HT-29 (cell line): ENCODE measurements at regions not wholly inside any gene's neighbourhood (a gene's known extent, or its start where the extent isn't known, plus 50 kb on each side); places are given as distances from the start of the nearest gene placed in this dataset. TPM values are rescaled to one million over a fixed set of nuclear protein-coding genes. Genes with fewer than 3 reads are reported as not detected.
A peak's percentile ranks its signal among the peaks of the same experiment; 100 is the strongest.
"Not testable (repeated sequence)": the region's sequence is repeated elsewhere in the genome, so short reads cannot be mapped to it uniquely, and the experiment has no call there.

Experiments used
- DNase-seq: peaks from one replicate; pipeline ENCODE4 v3.0.0-alpha.2; 2015; ENCODE audit warnings: low spot score
- small RNA-seq: library from RNA; depleted of rRNA; stranded (forward); fragments of <200 nt; gene quantifications from one replicate; pipeline ENCODE3, GENCODE V24; 2014

DNA sequence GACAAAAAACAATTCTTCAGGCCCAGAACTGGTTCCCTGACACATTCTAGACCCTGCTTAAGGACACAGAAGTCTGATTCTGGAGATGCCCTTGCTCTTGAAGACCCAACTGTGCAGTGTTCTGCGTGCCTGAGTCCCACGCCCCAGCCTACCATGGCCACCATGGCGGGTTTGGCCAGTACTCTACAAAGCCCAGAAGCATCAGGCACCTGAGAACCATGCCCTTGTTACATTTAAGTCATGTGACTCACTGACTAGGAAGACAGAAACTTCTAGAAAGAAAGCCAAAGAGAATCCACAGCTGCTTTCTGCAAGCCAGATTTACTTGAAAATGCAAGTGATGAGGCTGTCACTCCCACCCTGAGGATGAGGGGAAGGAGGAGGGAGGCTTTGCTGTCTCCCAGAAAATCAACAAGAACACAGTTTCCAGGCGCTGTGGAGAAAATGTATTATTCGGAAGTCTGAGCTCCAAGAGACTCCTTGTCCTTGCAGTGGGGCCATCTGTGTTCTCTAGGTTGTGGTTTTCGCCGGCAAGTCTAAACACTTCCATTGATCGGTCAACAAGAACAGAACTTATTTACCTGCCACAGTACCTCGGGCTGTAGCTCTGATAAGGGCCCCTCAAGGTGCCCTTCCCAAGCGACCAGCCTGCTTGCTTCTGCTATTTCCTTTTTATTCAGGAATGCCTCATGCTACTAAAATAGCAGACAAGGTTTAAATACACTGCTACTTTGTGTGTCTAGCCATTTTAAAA, 81.3 kb upstream of the DMRT1 start:
- DNase-seq, result no peak

DNA sequence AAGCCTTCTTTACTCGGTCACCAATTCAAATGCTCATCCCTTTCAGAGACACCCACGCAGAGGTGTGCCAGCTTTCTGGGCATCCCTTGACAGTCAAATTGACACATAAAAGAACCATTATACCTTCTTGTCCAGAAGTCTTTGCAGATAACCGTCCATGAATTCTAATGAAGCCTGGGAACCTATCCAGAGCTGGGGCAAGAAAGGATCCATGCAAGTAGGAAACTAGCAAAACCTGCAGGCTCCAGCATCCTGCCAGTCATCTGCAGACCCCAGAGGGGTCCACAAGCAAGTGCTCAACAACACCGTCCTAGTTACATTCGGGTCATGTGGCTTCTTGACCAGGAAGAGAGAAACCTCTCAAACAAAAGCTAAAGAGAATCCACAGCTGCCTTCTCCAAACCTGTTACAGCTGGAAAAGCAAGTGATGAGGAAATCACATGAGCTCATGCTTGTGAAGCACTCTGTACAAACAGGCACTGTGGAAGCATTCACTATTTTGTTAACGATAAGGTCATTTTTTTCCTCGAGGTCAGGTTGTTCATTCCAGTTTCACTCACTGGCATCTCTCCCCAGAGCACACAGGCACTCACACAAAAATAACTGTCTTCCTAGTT, 80.2 kb upstream of the DMRT1 start:
- DNase-seq, result no peak

DNA sequence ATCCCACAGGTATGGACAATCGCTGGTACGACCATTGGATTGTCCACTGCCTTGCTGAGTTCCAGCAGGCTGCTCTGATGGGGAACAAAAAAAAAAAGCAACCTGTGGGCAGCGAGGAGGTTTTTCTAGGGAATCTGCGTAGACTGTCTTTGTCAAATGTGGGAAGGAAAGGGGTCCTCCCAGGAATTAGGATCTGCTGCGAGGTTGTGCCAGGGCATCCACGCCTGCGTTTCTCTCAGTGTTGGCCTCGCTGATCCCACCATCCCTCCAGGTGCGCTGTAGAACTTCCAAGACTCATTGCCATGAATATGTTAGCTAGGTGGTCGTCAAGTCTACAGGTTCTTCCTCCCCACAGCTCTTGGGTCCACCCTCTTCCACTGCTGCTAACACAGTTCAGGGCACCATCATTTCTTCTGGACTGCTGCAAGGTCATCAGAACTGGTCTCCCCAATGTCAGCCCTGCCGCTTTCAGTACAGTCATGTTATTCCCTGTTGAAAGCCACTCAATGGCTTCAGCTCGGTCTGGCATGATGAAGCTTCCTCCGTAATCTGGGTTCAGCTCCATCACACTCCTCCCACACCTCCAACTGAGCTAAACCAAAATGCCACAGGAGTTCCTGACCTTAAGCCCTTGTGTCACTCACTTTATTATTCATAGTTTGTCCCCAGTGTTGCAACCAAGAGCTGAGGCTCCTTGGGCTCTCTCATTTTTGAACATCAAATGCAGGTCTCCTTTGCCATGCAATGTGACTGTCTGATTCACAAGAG, 79.5 kb upstream of the DMRT1 start:
- no peak for DNase-seq

DNA sequence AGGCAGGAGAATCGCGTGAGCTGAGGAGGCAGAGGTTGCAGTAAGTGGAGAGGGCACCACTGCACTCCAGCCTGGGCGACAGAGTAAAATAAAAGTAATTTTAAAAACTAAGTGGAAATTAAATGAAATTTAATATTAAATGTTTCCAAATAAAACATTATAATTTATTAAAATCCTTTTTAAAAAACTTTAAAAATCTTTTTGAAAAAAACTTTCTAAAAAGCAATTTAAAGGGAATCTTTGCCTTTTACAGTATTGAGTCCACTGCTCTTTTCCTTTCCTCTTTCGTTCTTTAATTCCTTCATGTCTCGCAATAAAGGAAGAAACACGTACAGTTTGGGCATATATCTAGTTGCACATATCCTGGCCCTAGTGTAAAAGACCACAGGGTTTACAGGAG, 77.8 kb upstream of the DMRT1 start:
- no peak for DNase-seq

DNA sequence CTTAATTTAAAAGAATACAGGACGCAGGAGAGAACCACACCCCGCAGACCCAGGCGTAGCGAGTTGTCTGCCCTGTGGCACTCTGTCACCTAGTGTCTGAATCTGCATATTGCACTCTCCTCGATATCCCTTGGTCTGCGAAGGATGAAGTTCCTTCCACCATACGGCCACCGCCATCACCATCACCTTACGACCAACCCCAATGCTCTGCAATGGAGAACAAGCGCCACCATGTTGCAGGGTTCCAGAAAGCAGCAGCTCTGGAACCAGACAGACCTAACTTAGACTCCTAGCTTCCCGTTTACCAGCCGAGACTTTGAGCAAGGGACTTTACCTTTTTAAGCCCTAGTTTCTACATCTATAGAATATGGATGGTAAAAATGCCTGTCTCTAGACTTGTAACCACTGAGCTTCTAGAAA, 77.4 kb upstream of the DMRT1 start:
- DNase-seq, result peak; percentile 87

DNA sequence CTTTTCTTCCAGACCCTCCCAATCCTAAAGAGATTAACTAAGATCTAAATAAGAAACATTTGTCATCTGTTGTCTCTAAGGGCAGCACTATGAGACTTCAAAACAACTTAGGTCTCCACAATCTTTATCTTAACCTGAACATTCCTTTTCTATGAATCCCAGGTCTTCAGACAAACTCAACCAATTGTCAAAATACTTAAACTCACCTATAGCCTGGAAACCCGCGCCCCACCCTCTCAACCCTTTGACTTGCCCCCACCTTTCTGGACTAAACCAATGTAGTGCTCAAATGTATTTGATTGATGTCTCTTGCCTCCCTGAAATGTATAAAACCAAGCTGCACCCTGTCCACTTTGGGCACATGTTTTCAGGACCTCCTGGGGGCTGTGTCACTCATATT, 76.5 kb upstream of the DMRT1 start:
- no peak for DNase-seq

DNA sequence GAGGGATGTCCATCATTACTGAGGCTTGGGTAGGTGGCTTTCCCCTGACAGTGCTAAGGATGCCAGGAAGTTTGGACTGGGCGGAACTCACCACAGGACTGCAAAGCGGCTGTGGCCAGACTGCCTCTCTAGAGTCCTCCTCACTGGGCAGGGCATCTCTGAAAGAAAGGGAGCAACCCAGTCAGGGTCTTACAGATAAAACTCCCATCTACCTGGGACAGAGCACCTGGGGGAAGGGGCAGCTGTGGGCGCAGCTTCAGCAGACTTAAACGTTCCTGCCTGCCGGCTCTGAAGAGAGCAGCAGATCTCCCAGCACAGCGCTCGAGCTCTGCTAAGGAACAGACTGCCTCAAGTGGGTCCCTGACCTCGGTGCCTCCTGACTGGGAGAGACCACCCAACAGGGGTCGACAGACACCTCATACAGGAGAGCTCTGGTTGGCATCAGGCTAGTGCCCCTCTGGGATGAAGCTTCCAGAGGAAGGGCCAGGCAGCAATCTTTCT, 74.4 kb upstream of the DMRT1 start:
- DNase-seq, result not testable (repeated sequence)

DNA sequence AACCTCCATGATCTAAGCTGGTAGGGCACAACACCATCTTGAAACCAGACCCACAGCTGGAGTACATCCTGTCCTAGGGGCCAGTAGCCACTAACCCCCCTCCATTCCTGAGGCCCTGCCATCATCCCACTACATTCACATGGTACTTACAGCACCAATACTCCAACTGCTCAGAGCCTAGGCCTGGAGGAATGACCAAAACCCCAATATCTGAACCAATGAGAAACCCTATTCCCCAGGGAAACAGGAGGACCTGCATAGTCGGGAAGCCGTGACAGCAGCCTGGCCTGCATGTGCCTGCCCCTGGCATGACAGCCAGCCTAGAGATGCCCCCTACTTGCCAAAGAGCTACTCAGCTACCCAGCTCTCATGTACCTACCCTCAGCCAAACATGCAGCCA, 65.4 kb upstream of the DMRT1 start:
- DNase-seq, result no peak

DNA sequence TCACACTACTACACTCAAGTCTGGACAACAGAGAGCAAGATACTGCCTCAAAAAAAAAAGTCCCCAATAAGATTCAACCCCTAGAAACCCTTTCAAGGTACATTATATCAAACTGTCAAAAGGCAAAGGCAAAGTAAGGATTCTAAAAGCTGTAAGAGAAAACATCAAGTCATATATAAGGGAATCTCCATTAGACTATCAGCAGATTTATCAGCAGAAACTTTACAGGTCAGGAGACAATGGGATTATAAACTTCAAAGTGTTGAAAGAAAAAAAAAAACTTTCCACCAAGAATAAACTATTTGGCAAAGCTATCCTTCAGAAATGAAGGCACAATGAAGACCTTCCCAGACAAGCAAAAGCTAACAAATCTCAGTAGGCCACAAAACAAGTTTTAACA, 63.5 kb upstream of the DMRT1 start:
- no peak for DNase-seq

DNA sequence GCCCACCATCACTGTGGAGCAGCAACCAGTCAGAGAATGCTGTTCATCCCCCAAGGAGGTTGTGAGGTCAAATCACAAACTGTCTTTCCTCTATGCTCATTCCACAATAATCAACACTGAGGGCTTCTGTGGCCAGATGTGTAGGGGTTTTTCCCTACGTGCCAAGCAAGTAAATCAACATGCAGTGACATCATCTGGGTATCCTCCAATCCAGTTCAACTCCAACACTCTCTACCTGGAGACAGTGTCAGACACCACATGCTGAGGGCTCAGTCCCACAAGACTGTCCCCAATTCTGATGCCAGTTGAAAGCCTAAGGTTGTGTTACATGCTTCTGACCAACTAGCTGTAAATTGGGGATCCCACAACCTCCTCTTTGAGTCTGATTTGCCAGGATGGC, 57.3 kb upstream of the DMRT1 start:
- no peak for DNase-seq

DNA sequence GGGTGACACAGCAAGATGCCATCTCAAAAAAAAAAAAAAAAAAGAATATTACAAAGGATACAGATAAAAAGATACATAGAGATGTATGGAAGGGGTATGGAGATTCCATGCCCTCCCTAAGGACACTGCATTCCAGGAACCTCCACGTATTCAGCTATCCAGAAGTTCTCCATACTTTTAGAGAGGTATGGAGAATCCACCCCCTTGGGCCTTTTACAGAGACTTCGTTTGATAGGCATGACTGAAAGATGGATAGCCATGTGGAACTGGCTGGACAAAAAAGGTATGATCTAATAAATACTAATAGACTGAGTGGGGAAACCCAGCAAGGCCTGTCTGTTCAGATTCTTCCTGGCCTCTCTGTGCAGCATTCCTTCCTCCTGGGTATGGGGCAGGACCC, 56.6 kb upstream of the DMRT1 start:
- no peak for DNase-seq

DNA sequence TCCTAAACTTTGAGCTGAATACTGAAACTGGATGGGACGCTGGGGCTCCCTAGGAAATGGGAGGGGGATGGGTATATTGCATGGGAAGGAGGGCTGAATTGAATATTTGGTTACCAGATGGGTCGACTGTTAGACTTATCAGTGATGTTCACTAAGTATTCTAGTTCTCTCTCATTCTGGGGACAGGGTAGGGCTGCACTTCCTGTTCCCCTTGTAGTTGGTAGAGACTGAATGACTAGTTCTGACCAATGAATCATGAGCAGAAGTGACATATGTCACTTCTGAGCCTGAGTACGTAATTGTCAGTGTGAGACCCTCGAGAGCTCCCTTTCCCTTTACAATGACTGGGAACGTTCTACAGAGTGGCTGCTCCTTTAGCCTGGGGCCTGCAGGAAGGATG, 55.5 kb upstream of the DMRT1 start:
- no peak for DNase-seq

DNA sequence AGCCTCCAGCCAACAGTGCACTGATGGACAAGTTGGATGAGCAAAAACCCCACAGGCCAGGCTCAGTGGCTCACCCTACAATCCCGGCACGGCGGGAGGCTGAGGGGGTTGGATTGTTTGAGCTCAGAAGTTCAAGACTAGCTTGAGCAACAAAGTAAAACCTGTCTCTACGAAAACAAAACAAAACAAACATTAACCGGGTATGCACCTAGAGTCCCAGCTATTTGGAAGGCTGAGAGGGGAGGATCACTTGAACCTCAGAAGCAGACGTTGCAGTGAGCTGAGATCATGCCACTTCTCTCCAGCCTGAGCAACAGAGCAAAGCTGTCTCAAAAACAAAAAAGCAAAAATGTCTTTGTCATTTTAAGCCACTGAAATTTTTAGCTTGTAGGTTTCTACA, 55.1 kb upstream of the DMRT1 start:
- no peak for DNase-seq

DNA sequence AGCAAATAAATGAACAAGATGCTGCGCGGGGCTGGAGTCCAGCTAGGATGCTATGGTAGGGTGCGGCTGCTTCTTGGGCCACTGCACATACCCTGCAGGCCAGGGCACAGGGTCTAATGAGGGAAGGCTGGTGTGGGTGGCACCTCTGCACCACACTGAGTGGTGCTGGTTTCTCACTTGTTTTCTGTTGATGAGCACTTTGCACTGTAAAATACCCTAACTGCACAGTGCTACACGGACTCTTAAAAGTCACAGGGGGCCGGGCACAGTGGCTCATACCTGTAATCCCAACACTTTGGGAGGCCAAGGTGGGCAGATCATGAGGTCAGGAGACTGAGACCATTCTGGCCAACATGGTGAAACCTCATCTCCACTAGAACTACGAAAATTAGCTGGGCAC, 52.7 kb upstream of the DMRT1 start:
- no peak for DNase-seq

Small RNAs in the stretch of these regions (small RNA-seq; reads per million reads assigned to genes)
- gene AL392089.1 (not detected), gene RNU6-1327P (not detected)
